Ishikawa (cell line): ENCODE measurements at regions not wholly inside any gene's neighbourhood (a gene's known extent, or its start where the extent isn't known, plus 50 kb on each side); places are given as distances from the start of the nearest gene placed in this dataset.

Source experiments
- EP300 ChIP-seq: IDR thresholded peaks from 2 replicates; pipeline ENCODE4 v1.6.1; 2012; ENCODE audit warnings: borderline replicate concordance
- USF1 ChIP-seq: IDR thresholded peaks from 2 replicates; pipeline ENCODE4 v1.6.1; 2012
- TF ChIP-seq, protein P1 (sequence below): IDR thresholded peaks from 2 replicates; pipeline ENCODE4 v1.6.1; 2012

DNA sequence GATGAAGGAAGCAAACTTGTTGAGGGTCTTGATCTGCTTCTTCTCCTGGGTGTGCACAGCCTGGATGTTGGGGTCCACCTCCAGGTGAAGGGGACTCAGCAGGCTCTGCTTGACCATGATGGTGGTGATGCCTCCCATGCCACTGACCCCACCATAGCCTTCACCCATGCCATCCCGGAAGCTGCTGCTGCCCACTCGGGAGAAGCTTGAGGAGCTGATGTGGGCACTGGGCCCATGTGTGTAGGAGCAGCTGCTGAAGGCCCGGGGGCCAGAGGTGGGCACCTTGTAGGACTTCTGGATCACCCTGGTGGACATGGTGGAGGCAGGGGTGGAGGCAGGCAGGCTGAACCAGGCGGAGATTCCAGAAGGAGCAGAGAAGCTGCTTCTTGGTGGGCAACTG lies 432.7 kb upstream of the DIPK2B start:
- TF ChIP-seq, protein P1, sequence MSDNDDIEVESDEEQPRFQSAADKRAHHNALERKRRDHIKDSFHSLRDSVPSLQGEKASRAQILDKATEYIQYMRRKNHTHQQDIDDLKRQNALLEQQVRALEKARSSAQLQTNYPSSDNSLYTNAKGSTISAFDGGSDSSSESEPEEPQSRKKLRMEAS, result no peak
- TF ChIP-seq EP300, result no peak
- no peak for TF ChIP-seq USF1
